ENCODE measurements at regions not wholly inside any gene's neighbourhood (a gene's known extent, or its start where the extent isn't known, plus 50 kb on each side); places are given as distances from the start of the nearest gene placed in this dataset.

- TF ChIP-seq, protein P1, sequence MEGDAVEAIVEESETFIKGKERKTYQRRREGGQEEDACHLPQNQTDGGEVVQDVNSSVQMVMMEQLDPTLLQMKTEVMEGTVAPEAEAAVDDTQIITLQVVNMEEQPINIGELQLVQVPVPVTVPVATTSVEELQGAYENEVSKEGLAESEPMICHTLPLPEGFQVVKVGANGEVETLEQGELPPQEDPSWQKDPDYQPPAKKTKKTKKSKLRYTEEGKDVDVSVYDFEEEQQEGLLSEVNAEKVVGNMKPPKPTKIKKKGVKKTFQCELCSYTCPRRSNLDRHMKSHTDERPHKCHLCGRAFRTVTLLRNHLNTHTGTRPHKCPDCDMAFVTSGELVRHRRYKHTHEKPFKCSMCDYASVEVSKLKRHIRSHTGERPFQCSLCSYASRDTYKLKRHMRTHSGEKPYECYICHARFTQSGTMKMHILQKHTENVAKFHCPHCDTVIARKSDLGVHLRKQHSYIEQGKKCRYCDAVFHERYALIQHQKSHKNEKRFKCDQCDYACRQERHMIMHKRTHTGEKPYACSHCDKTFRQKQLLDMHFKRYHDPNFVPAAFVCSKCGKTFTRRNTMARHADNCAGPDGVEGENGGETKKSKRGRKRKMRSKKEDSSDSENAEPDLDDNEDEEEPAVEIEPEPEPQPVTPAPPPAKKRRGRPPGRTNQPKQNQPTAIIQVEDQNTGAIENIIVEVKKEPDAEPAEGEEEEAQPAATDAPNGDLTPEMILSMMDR (IDR thresholded peaks at IDR 0.05) = no peak
Observed at GRCh38 chr6:103504501-103505154, 1355.1 kb downstream of the HACE1 start.

DNA sequence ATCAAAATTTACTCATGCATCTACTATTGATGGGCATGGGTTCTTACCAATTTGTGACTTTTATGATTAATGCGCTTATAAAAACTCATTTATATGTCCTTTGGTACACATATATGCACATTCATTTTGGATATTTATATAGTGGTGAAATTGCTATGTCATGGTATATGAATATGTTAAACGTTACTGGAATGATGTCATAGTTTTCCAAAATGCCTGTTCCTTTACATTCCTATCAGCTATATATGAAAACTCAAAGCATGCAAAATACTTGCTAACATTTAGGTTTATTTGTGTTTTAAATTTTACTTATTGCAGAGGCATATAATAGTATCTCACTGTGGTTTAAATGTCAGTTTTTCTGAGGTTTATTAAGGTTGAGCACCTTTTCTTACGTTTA lies 1403.1 kb downstream of the HACE1 start:
- TF ChIP-seq, protein P1 (IDR thresholded peaks at IDR 0.05) = no peak

- TF ChIP-seq, protein P1 (IDR thresholded peaks at IDR 0.05) = no peak
Observed at GRCh38 chr6:103455275-103455674, 1404.4 kb downstream of the HACE1 start.

DNA sequence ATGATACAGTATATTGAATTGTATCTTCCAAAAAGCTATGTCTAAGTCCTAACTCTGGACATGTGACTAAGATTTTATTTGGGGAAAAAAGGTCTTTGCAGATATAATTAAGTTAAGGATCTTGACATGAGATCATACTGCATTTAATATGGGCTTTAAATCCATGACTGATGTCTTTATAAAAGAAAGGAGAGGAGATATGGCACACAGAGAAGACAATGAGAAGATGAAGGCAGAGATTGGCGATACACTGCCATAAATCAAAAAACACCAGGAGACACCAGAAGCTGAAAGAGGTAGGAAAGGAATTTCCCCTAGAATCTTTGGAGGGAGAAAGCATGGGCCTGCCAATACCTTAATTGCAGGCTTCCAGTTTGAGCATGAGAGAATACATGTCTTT lies 1450.2 kb downstream of the HACE1 start:
- TF ChIP-seq, protein P1 (IDR thresholded peaks at IDR 0.05) = no peak

- TF ChIP-seq, protein P1 (IDR thresholded peaks at IDR 0.05) = no peak
Observed at GRCh38 chr6:103405321-103405720, 1454.4 kb downstream of the HACE1 start.

DNA sequence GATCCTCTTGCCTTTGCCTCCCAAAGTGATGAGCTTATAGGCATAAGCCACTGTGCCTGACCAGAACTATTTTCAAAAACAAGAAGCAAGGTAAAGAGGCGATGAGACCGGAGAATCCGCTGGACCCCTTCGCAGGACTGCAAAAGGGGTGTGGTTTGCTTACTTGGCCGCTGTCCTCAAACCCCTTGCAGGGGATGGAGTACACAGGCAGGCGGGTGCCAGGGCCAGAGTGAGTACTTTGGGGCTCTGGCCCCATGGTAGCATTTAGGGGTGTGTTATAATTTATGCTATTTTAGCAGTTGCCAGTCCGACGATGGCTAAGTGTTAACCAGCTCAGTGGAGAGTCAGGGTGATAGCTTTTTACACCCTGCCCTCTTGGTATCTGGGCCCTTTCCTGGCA lies 1454.9 kb downstream of the HACE1 start:
- TF ChIP-seq, protein P1 (IDR thresholded peaks at IDR 0.05) = no peak

DNA sequence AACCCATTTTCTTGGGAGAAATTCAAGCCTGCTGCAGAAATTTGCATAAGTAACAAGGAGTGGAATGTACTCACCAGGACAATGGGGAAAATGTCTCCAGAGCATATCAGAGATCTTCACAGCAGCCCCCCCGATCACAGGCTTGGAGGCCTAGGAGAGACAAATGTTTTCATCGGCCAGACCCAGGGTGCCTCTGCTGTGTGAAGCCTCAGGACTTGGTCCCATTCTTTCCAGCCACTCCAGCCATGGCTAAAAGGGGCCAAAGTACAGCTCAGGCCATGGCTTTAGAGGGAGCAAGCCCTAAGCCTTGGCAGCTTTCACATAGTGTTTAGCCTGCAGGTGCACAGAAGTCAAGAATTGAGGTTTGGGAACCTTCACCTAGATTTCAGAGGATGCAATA lies 1463.0 kb downstream of the HACE1 start:
- TF ChIP-seq, protein P1 (IDR thresholded peaks at IDR 0.05) = no peak

GRCh38 chr6:103379272-103379671 lies 1480.4 kb downstream of the HACE1 start:
- TF ChIP-seq, protein P1 (IDR thresholded peaks at IDR 0.05) = no peak
